GM06990 (cell line): ENCODE measurements at regions not wholly inside any gene's neighbourhood (a gene's known extent, or its start where the extent isn't known, plus 50 kb on each side); places are given as distances from the start of the nearest gene placed in this dataset.

ENCODE experiments used
- DNase-seq: peaks from one replicate; pipeline ENCODE4 v3.0.0-alpha.2; 2011; ENCODE audit not compliant: insufficient read length; ENCODE audit errors: extremely low read depth
- H3K27me3 ChIP-seq: replicated peaks from 2 replicates; pipeline ENCODE4 v1.6.0; 2011; ENCODE audit warnings: low read length; ENCODE audit not compliant: control insufficient read depth, insufficient read depth
- H3K36me3 ChIP-seq: 2 replicates; pipeline ENCODE4 v1.5.1; 2011; ENCODE audit warnings: low read length; ENCODE audit not compliant: control insufficient read depth, insufficient read depth
- H3K4me3 ChIP-seq: replicated peaks from 2 replicates; pipeline ENCODE4 v1.5.1; 2011; ENCODE audit warnings: low read depth, mild to moderate bottlenecking, control low read depth, low read length
- TF ChIP-seq, protein P1 (sequence below): IDR thresholded peaks from 2 replicates; pipeline ENCODE4 v1.5.1; 2011; ENCODE audit warnings: low read length, control low read depth, mild to moderate bottlenecking, inconsistent platforms; ENCODE audit not compliant: insufficient read depth, poor library complexity, severe bottlenecking

DNA sequence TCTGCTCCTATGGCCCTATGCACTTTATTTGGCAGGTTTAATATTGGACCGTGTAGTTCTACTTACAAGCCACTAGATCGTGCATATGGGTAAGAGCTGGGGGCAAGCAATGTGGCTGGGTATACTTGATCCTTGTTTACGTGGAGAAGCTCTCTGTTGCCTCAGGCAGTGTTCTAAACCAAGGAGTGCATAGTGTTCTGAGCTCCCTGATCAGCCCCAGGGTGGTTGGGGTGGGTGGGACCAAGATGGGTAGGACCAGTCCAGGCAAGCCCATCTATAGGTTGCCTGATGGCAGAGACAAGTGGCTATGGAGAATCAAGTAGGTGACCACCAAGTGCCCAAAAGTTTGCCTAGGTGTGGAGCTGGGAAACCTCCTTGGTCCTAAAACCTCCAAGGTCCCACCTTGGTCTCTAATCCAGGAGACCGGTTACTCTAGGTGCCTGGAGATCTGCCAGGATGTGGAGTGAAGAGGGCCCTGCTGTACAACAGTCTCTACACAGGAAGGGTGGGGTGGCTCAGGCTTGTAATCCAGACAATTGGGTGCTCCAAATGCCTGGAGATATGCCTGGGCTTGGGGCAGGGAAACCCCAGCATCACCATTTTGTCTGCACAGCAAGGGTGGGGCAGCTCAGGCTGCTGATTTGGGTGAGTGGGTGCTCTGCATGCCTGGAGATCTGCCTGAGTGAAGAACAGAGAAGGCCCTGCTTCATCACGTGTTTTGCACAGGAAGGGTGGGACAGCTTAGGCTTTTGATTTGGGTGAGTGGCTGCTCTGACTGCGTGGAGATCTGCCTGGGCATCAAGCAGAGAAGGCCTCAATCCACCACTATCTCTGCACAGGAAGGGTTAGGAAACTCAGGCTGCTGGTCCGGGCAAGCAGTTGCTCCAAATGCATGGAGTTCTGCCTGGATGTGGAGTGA, 659.8 kb downstream of the TLE4 start:
- no peak overlapping the region for H3K4me3 ChIP-seq
- no peaks in the 10 kb centered on the region for H3K27me3 ChIP-seq
- DNase-seq = no peak
- H3K36me3 ChIP-seq = no peaks in the 10 kb centered on the region
- TF ChIP-seq, protein P1, sequence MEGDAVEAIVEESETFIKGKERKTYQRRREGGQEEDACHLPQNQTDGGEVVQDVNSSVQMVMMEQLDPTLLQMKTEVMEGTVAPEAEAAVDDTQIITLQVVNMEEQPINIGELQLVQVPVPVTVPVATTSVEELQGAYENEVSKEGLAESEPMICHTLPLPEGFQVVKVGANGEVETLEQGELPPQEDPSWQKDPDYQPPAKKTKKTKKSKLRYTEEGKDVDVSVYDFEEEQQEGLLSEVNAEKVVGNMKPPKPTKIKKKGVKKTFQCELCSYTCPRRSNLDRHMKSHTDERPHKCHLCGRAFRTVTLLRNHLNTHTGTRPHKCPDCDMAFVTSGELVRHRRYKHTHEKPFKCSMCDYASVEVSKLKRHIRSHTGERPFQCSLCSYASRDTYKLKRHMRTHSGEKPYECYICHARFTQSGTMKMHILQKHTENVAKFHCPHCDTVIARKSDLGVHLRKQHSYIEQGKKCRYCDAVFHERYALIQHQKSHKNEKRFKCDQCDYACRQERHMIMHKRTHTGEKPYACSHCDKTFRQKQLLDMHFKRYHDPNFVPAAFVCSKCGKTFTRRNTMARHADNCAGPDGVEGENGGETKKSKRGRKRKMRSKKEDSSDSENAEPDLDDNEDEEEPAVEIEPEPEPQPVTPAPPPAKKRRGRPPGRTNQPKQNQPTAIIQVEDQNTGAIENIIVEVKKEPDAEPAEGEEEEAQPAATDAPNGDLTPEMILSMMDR = no peak

DNA sequence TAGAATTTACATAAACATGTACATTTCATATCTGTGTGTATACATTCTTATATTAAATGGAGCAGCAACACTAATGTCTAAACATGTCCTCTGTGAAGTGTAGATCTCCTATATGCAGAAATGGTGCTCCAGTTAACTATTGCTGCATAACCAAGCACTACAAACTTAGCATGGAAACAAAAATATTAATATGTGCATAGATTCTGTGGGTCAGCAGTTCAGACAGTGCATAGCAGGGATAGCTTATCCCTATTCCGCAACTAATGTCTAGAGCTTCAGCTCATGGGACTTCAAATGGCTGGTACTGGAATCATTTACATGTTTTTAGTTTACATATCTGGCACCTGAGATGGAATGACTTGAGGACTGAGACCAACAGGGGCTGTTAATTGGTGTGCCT, 652.1 kb downstream of the TLE4 start:
- Histone ChIP-seq H3K4me3 (no peak overlapping the region), H3K27me3 (no peaks in the 10 kb centered on the region), H3K36me3 (no peaks in the 10 kb centered on the region)
- TF ChIP-seq, protein P1 = no peak
- no peak for DNase-seq

- TF ChIP-seq, protein P1 = no peak
- Histone ChIP-seq H3K36me3 (no peaks in the 10 kb centered on the region), H3K27me3 (no peaks in the 10 kb centered on the region), H3K4me3 (no peak overlapping the region)
- DNase-seq = no peak
Measured at GRCh38 chr9:80222466-80223169, 650.9 kb downstream of the TLE4 start.

- Histone ChIP-seq H3K27me3 (no peaks in the 10 kb centered on the region), H3K36me3 (no peaks in the 10 kb centered on the region), H3K4me3 (no peak overlapping the region)
- DNase-seq = no peak
- TF ChIP-seq, protein P1 = no peak
Measured at GRCh38 chr9:80218328-80218727, 646.6 kb downstream of the TLE4 start.

- TF ChIP-seq, protein P1 = no peak
- no peak for DNase-seq
- Histone ChIP-seq H3K27me3 (no peaks in the 10 kb centered on the region), H3K4me3 (no peak overlapping the region), H3K36me3 (no peaks in the 10 kb centered on the region)
Measured at GRCh38 chr9:80213613-80214012, 641.8 kb downstream of the TLE4 start.
